H1 (cell line): ENCODE measurements at regions not wholly inside any gene's neighbourhood (a gene's known extent, or its start where the extent isn't known, plus 50 kb on each side); places are given as distances from the start of the nearest gene placed in this dataset.

Source experiments
- CTCF ChIA-PET: fragments of 300-600 bp; sonication (Branson Sonifier 250); formaldehyde crosslinking; loops from one replicate; lab custom pipeline; 2021; ENCODE audit not compliant: partially characterized antibody; lab: Charles Lee
- POLR2A ChIA-PET: fragments of 300-600 bp; sonication (Branson Sonifier 250); formaldehyde crosslinking; loops from one replicate; lab custom pipeline; 2021; ENCODE audit warnings: inconsistent platforms; ENCODE audit not compliant: partially characterized antibody; lab: Charles Lee
- DNase-seq, 2 experiments: peaks; one replicate each; pipeline versions ENCODE4 v3.0.0 to v3.0.0-alpha.2; 2010 to 2022; ENCODE audit warnings: low spot score in 2 of 2, low read depth in 1 of 2, mixed read lengths in 1 of 2
- FAIRE-seq: peaks from 2 replicates; lab custom pipeline; 2011; peaks lifted over from hg19 to GRCh38; lab: Jason Lieb, UNC
- H2AFZ ChIP-seq: 2 replicates; pipeline ENCODE4 v1.8.1; 2012; ENCODE audit warnings: low read length, inconsistent platforms
- H2AK5ac ChIP-seq: 2 replicates; pipeline ENCODE4 v1.6.1; 2013; ENCODE audit warnings: low read depth, low read length
- H2BK120ac ChIP-seq: replicated peaks from 2 replicates; pipeline ENCODE3; 2013; ENCODE audit warnings: low read depth, low read length, inconsistent platforms
- H2BK12ac ChIP-seq: 2 replicates; pipeline ENCODE4 v1.6.1; 2013; ENCODE audit warnings: low read depth, low read length
- H2BK15ac ChIP-seq: 2 replicates; pipeline ENCODE4 v1.6.1; 2013; ENCODE audit warnings: low read length
- H2BK20ac ChIP-seq: 2 replicates; pipeline ENCODE4 v1.6.1; 2013; ENCODE audit warnings: low read length
- H2BK5ac ChIP-seq: 2 replicates; pipeline ENCODE4 v1.6.1; 2013; ENCODE audit warnings: low read depth, low read length
- H3K14ac ChIP-seq: 2 replicates; pipeline ENCODE4 v1.6.1; 2013; ENCODE audit warnings: inconsistent platforms; ENCODE audit not compliant: insufficient read length
- H3K18ac ChIP-seq: 2 replicates; pipeline ENCODE4 v1.6.1; 2013; ENCODE audit warnings: low read length; ENCODE audit errors: extremely low read depth
- H3K23ac ChIP-seq: 2 replicates; pipeline ENCODE4 v1.6.1; 2013; ENCODE audit warnings: inconsistent platforms; ENCODE audit not compliant: insufficient read length
- H3K23me2 ChIP-seq: 2 replicates; pipeline ENCODE4 v1.6.1; 2013; ENCODE audit warnings: low read depth, low read length
- H3K27ac ChIP-seq: 2 replicates; pipeline ENCODE4 v1.6.1; 2011; ENCODE audit warnings: low read depth, low read length, inconsistent platforms
- H3K27me3 ChIP-seq, 4 experiments: replicated peaks in 1 of 4; 1 replicate in 1 of 4; 2 replicates in 3 of 4; pipeline versions ENCODE4 v1.6.1 to v1.8.1; 2011 to 2013; ENCODE audit warnings: low read length in 3 of 4, mild to moderate bottlenecking in 3 of 4, inconsistent platforms in 2 of 4, mixed read lengths in 2 of 4, moderate library complexity in 1 of 4; ENCODE audit not compliant: control insufficient read depth in 3 of 4, insufficient read depth in 3 of 4; ENCODE audit errors: extremely low read depth in 1 of 4
- H3K36me3 ChIP-seq, 4 experiments: 2 replicates each; pipeline versions ENCODE4 v1.6.1 to v1.8.1; 2011 to 2013; ENCODE audit warnings: mild to moderate bottlenecking in 4 of 4, low read length in 3 of 4, moderate library complexity in 2 of 4, control low read depth in 1 of 4, inconsistent platforms in 1 of 4; ENCODE audit not compliant: insufficient read depth in 4 of 4, control insufficient read depth in 2 of 4
- H3K4ac ChIP-seq: replicated peaks from 2 replicates; pipeline ENCODE3; 2013; ENCODE audit warnings: low read length, low read depth, mixed read lengths, inconsistent platforms; ENCODE audit not compliant: insufficient read length
- H3K4me1 ChIP-seq, 4 experiments: replicated peaks in 1 of 4; 1 replicate in 1 of 4; 2 replicates in 3 of 4; pipeline versions ENCODE4 v1.6.1 to v1.8.1; 2011 to 2013; ENCODE audit warnings: low read length in 3 of 4, inconsistent platforms in 2 of 4, mixed read lengths in 1 of 4; ENCODE audit not compliant: insufficient read depth in 4 of 4, control insufficient read depth in 3 of 4
- H3K4me2 ChIP-seq, 2 experiments: 2 replicates each; pipeline versions ENCODE4 v1.6.1 to v1.8.1; 2011 to 2013; ENCODE audit warnings: low read depth in 2 of 2, low read length in 2 of 2, control low read depth in 1 of 2, inconsistent platforms in 1 of 2, mild to moderate bottlenecking in 1 of 2; ENCODE audit not compliant: insufficient read depth in 1 of 2
- H3K4me3 ChIP-seq, 4 experiments: fragments of 200-600, 300-600 bp in 1 of 4; sonication (generic), shearing (Covaris generic), sonication (Bioruptor Twin) in 1 of 4; 2 replicates each; pipeline versions ENCODE4 v1.5.1 to v1.8.1; 2011 to 2016; ENCODE audit warnings: low read length in 4 of 4, low read depth in 3 of 4, control low read depth in 2 of 4, inconsistent platforms in 2 of 4, mild to moderate bottlenecking in 2 of 4, mixed read lengths in 1 of 4, moderate library complexity in 1 of 4; ENCODE audit not compliant: insufficient read depth in 2 of 4; ENCODE audit errors: extremely low read depth in 1 of 4
- H3K56ac ChIP-seq: replicated peaks from 2 replicates; pipeline ENCODE3; 2013; ENCODE audit warnings: low read depth, mild to moderate bottlenecking, mixed read lengths, low read length, inconsistent platforms; ENCODE audit not compliant: insufficient read length
- H3K79me1 ChIP-seq: 2 replicates; pipeline ENCODE4 v1.6.1; 2013; ENCODE audit warnings: low read depth, low read length, control low read depth
- H3K79me2 ChIP-seq, 2 experiments: 2 replicates each; pipeline versions ENCODE4 v1.6.1 to v1.8.1; 2012 to 2013; ENCODE audit warnings: low read length in 2 of 2, mild to moderate bottlenecking in 2 of 2, inconsistent platforms in 1 of 2; ENCODE audit not compliant: insufficient read depth in 2 of 2, control insufficient read depth in 1 of 2
- H3K9ac ChIP-seq, 4 experiments: replicated peaks in 1 of 4; 1 replicate in 1 of 4; 2 replicates in 3 of 4; pipeline versions ENCODE4 v1.6.1 to v1.8.1; 2011 to 2013; ENCODE audit warnings: low read depth in 3 of 4, low read length in 3 of 4, control low read depth in 2 of 4, mild to moderate bottlenecking in 2 of 4, moderate library complexity in 2 of 4, inconsistent platforms in 1 of 4; ENCODE audit errors: extremely low read depth in 1 of 4
- H3K9me3 ChIP-seq, 2 experiments: 2 replicates each; pipeline versions ENCODE4 v1.6.1 to v1.8.1; 2012 to 2013; ENCODE audit warnings: mild to moderate bottlenecking in 2 of 2, moderate library complexity in 2 of 2, control low read depth in 1 of 2, inconsistent platforms in 1 of 2, low read depth in 1 of 2, low read length in 1 of 2, mixed read lengths in 1 of 2; ENCODE audit not compliant: insufficient read depth in 2 of 2
- H4K20me1 ChIP-seq, 2 experiments: replicated peaks in 1 of 2; 2 replicates each; pipeline versions ENCODE3 to v1.8.1; 2011 to 2013; ENCODE audit warnings: inconsistent platforms in 2 of 2, low read length in 2 of 2, mild to moderate bottlenecking in 1 of 2; ENCODE audit not compliant: insufficient read depth in 2 of 2, control insufficient read depth in 1 of 2
- H4K5ac ChIP-seq: 2 replicates; pipeline ENCODE4 v1.6.1; 2013; ENCODE audit warnings: low read length, low read depth, mixed read lengths, inconsistent platforms; ENCODE audit not compliant: insufficient read length
- H4K8ac ChIP-seq: 2 replicates; pipeline ENCODE4 v1.8.0; 2013; ENCODE audit warnings: mild to moderate bottlenecking, moderate library complexity, low read length, inconsistent platforms; ENCODE audit not compliant: insufficient read depth; ENCODE audit errors: extremely low read depth
- H4K91ac ChIP-seq: replicated peaks from 2 replicates; pipeline ENCODE3; 2013; ENCODE audit warnings: low read length, mixed read lengths, inconsistent platforms; ENCODE audit not compliant: insufficient read length
- CBX8 ChIP-seq: fragments of 300-800, 300-1000 bp; sonication (generic); IDR thresholded peaks from 2 replicates; pipeline ENCODE4 v1.7.1; 2016; ENCODE audit warnings: low read depth, low read length, borderline replicate concordance
- EGR1 ChIP-seq: IDR thresholded peaks from 2 replicates; pipeline ENCODE4 v1.6.1; 2011; ENCODE audit warnings: low read depth, low read length, borderline replicate concordance
- POLR2A ChIP-seq, 2 experiments: IDR thresholded peaks; 1 replicate in 1 of 2; 2 replicates in 1 of 2; pipeline ENCODE4 v1.6.1; 2011; ENCODE audit warnings: low read depth in 2 of 2, low read length in 2 of 2, mild to moderate bottlenecking in 2 of 2; ENCODE audit errors: control extremely low read depth in 1 of 2
- SAP30 ChIP-seq: fragments of 300-600 bp; sonication (generic); IDR thresholded peaks from 2 replicates; pipeline ENCODE4 v1.7.1; 2012; ENCODE audit warnings: low read length, moderate library complexity, mild to moderate bottlenecking, inconsistent platforms; ENCODE audit not compliant: insufficient read depth, insufficient replicate concordance
- SIRT6 ChIP-seq: IDR thresholded peaks from one replicate; pipeline ENCODE4 v1.7.1; 2012; ENCODE audit warnings: low read length, inconsistent platforms
- SIX5 ChIP-seq: IDR thresholded peaks from 2 replicates; pipeline ENCODE4 v1.6.1; 2011; ENCODE audit warnings: mild to moderate bottlenecking, low read depth, low read length
- SRF ChIP-seq: IDR thresholded peaks from 2 replicates; pipeline ENCODE4 v1.6.1; 2011; ENCODE audit warnings: mild to moderate bottlenecking, low read depth, low read length, moderate library complexity
- TBP ChIP-seq: IDR thresholded peaks from 2 replicates; pipeline ENCODE4 v1.6.1; 2011; ENCODE audit warnings: low read depth, low read length, improper control_type of control experiment
- ZNF274 ChIP-seq: IDR thresholded peaks from 2 replicates; pipeline ENCODE4 v1.7.0; 2012; ENCODE audit warnings: low read length, borderline replicate concordance; ENCODE audit errors: extremely low read depth
- WGBS, 2 experiments: shearing (Covaris generic) in 1 of 2; methylation state at CpG; one replicate each; pipeline versions ENCODE4 v1.1.6 to v1.1.7; 2013 to 2015; ENCODE audit warnings: low lambda C conversion rate in 2 of 2, mixed read lengths in 2 of 2, inconsistent platforms in 1 of 2, low coverage in 1 of 2, missing lambda C conversion rate in 1 of 2; ENCODE audit not compliant: insufficient replicate concordance in 2 of 2, insufficient coverage in 1 of 2, insufficient read length in 1 of 2; ENCODE audit errors: extremely low coverage in 1 of 2, missing lambda C conversion rate in 1 of 2; 5-methylcytosine and 5-hydroxymethylcytosine counted together
- TF ChIP-seq, protein P1 (sequence below): IDR thresholded peaks from 2 replicates; pipeline ENCODE4 v1.6.1; 2011; ENCODE audit warnings: low read depth, mild to moderate bottlenecking, low read length; ENCODE audit not compliant: insufficient read depth

GRCh38 chr15:97459771-97460170, 500.7 kb upstream of the ARRDC4 start:
- Histone ChIP-seq H4K91ac (no peak overlapping the region), H3K9ac (no peak overlapping the region), H3K36me3 (no peaks in the 10 kb centered on the region), H2AFZ (no peak overlapping the region), H3K79me1 (no peaks in the 10 kb centered on the region; the same call in 1 of the 2 replicates), H3K4me1 (no peaks in the 10 kb centered on the region), H2BK15ac (no peak overlapping the region), H3K23me2 (no peaks in the 10 kb centered on the region; the same call in 1 of the 2 replicates), H2BK5ac (no peak overlapping the region), H3K18ac (no peak overlapping the region), H4K5ac (no peak overlapping the region), H4K8ac (no peak overlapping the region), H2BK120ac (no peak overlapping the region), H3K4me2 (no peak overlapping the region), H3K27me3 (no peaks in the 10 kb centered on the region), H3K4me3 (no peak overlapping the region), H3K56ac (no peak overlapping the region), H3K79me2 (no peaks in the 10 kb centered on the region), H2AK5ac (no peak overlapping the region), H3K23ac (no peak overlapping the region), H3K27ac (no peak overlapping the region), H3K9me3 (no peaks in the 10 kb centered on the region), H3K4ac (no peak overlapping the region), H2BK20ac (no peak overlapping the region), H4K20me1 (no peaks in the 10 kb centered on the region), H2BK12ac (no peak overlapping the region), H3K14ac (no peak overlapping the region)
- ChIA-PET POLR2A (no interaction called here), CTCF (no interaction called here)
- DNase-seq: no peak
- no peak for FAIRE-seq
- no peak for TF ChIP-seq CBX8
- TF ChIP-seq, protein P1, sequence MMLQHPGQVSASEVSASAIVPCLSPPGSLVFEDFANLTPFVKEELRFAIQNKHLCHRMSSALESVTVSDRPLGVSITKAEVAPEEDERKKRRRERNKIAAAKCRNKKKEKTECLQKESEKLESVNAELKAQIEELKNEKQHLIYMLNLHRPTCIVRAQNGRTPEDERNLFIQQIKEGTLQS: no peak
- TF ChIP-seq SIRT6: no peak
- no peak for TF ChIP-seq SRF
- TF ChIP-seq SIX5: no peak
- no peak for TF ChIP-seq POLR2A (IDR thresholded peaks at IDR 0.05; ENCODE audit: control extremely low read depth in 1 of 2, low read depth in 2 of 2, low read length in 2 of 2)
- no peak for TF ChIP-seq SAP30
- no peak for TF ChIP-seq ZNF274
- no peak for TF ChIP-seq TBP
- TF ChIP-seq EGR1: no peak
- 67% methylated on average over 1 of the region's 1 CpG; no CpG with 5 or more reads in 1 of the 2 experiments for WGBS, 2 experiments
